GM19023 (cell line): ENCODE measurements at regions not wholly inside any gene's neighbourhood (a gene's known extent, or its start where the extent isn't known, plus 50 kb on each side); places are given as distances from the start of the nearest gene placed in this dataset.

Experiments
- ATAC-seq: cut with Tn5 transposase; IDR thresholded peaks from one replicate; pipeline ENCODE4 v1.9.1; 2021; ENCODE audit warnings: mild to moderate bottlenecking, moderate library complexity; ENCODE audit not compliant: unreplicated experiment

DNA sequence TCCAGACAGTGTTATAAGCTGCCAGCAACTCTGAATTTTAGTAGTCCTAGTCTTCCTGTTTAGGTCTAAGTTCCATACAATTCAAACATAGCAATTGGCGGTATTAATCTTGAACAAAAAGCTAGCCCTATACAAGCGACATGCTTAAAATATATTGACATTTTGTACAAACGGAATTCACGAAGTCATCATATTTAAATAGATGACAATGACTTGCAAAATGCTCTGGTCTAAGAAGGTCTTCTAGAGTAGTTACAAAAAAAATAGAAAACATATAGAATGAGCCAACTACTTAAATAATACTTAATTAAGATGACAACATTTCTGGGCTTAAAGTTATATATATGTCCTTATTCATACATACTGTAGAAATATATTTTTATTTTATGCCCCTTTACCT, 446.6 kb downstream of the ANKRD7 start:
- no peak for ATAC-seq

DNA sequence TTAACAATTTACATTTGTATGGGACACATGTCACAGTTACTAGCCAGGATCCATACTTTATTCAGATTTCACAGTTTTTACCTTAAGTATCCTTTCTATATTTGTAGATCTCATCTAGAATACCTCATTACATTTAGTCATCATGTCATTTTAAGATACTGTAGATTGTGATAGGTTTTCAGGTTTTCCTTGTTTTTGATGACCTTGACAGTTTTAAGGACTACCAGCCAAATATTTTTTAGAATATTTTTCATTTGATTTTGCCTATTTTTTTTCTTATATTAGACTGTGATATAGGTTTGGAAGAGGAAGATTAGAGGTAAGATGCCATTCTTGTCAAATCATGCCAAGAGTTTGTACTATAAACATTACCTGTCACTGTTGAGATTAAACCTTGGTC, 460.3 kb downstream of the ANKRD7 start:
- no peak for ATAC-seq

DNA sequence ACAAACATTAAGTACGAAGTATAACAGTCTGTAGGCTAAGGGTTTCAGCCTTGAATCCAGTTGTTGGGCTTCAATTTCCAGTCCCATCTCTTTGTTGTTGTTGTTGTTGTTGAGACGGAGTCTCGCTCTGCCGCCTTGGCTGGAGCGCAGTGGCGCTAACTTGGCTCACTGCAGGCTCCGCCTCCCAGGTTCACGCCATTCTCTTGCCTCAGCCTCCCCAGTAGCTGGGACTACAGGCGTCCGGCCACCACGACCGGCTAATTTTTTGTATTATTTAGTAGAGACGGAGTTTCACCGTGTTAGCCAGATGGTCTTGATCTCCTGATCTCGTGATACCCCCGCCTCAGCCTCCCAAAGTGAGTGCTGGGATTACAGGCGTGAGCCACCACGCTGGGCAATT, 464.9 kb downstream of the ANKRD7 start:
- ATAC-seq: no peak

DNA sequence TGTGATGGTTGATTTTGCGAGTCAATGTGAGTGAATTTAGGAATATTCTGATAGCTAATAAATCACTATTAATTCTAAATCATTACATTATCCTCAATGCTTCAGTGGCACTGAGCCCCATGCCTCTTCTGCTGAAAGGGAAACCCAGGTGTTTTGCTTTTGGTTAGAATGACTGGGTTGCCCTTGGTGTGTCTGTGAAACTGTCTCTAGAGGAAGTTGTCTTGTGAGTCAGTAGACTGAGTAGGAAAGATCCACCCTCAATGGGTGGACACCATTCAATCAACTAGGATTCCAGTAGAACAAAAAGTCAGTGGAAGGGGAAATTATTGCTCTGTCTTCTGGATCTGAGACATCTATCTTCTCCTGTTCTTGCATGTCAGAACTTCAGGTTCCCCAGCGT, 472.4 kb downstream of the ANKRD7 start:
- no peak for ATAC-seq

DNA sequence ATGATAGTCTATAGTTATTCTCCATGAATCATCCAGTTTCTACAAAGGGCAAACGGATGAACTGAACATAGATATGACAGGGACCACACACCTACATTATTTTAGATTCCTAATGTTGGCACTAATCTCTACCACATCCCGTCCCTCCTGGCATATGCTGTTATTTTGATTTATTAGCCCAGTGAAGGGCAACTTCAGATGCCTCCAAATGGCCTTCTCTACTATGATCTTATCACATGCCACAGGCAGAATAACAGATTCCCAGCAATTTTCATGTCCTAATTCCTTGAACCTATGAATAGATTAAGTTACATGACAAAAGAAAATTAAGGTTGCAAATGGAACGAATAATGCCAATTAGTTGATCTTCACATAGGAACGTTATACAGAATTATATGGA, 474.7 kb downstream of the ANKRD7 start:
- ATAC-seq: no peak

DNA sequence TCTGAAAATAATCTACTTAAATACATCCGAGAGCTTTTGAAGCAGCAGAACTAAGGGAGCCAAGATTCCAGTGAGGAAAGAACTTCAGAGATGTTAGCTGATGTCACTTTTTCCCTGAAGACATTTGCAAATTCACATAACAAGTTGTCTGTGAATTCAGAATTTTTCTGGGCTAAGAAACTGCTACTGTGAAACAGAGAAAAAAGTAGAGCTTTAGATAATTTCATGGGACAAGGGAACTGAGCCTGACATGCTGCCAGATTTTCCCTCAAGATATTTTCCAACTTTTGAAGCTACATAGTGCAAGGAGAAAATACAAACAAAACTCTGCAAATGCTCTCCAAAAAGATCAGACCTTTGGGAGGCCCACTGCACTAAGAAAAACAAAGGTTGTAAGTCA, 484.2 kb downstream of the ANKRD7 start:
- ATAC-seq: no peak

DNA sequence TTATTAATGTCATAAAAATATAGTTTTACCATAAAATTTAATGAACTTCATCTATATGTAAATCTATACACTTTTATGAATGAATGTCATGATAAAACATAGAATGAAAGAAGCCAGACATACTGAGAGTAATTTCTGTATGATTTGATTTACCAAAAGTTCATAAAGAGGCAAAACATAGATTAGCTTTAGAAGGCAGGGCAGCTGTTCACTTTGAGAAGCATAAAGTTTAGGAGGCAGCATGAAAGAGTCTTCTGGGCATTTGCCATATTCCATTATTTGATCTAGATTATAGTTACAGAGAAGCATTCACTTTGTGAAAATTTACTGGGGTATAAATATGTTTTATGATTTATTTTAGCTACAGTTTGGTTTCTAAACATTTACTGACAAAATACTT, 487.2 kb downstream of the ANKRD7 start:
- ATAC-seq: no peak

DNA sequence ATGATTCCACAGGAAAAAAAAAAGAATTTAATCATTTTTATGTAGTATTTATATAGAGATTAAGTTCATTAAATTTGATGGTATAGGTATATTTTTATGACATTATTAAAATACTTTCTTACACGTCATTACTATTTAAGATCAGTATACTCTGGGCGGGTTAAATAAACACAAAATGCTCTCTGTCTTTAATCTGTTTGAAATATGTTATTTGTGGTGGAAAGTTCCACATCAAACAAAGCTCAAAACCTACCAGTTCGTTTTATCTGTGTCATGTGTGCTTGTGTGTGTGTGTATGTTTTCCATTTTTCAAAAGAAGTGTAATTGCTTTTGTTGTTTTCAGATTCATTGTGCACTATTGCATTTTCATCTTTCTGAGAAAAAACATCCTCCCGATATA, 488.5 kb downstream of the ANKRD7 start:
- no peak for ATAC-seq

DNA sequence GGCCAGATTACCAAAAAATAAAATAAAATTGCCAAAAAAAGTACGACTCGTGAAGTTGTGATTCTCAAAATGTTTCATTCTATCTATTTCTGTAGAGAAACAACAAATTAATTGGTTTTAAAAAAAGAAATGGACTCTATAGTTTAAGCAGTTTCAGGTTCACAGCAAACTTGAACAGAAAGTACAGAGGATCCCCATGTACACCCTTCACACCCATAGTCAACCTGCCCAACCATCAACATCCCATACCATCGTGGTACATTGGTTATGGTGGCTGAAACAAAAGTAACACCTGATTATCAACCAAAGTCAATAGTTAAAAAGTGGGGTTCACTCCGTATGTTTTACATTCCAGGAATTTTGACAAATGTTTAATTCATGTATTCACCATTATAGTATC, 496.1 kb downstream of the ANKRD7 start:
- no peak for ATAC-seq

DNA sequence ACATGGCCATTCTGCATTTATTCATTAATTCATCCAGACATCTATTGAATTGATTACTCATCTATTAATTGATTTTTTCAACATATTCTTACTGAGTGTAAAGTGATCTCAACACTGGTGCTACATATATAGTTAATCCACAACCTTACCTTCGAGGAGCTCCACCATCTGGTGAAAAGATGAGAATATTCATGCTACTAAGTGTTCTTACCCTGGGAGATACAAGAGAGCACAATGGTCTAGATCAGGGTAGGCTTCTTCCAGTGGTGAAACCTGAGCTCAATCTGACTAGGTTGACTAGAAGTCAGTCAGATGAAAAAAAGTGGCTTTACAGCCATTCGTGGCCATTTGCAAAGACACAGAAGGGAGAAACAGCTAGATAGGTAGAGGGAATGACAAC, 507.4 kb downstream of the ANKRD7 start:
- no peak for ATAC-seq

DNA sequence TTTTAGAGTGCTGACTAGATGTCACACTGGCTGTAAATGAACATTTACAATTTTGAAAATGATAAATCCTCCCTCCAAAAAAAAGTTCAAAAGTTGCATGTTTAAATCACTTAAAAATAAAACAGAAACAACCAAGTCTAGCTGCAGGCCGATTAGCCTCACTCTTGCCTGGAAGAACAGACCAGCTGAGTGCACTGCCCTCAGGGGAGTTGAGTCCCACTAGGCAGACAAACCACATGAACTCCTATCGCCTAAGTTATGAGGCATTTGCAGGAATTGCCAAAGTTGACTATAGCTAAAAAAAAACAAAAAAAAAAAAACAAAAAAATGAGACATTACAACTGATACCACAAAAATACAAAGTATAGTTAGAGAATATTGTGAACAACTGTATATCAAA, 510.0 kb downstream of the ANKRD7 start:
- ATAC-seq: no peak

DNA sequence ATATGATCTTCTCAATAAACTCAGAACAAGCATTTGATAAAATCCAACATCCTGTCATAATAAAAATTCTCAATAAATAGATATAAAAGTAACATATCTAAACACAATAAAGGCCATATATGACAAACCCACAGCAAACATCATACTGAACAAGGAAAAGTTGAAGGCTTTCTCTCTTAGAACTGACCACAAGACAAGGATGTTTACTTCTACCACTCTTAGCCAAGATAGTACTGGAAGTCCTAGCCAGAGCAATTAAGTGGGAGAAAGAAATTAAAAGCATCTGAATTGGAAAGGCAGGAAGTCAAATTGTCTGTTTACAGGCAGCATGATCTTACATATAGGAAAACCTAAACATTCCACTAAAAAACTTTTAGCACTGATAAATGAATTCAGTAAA, 510.9 kb downstream of the ANKRD7 start:
- no peak for ATAC-seq

DNA sequence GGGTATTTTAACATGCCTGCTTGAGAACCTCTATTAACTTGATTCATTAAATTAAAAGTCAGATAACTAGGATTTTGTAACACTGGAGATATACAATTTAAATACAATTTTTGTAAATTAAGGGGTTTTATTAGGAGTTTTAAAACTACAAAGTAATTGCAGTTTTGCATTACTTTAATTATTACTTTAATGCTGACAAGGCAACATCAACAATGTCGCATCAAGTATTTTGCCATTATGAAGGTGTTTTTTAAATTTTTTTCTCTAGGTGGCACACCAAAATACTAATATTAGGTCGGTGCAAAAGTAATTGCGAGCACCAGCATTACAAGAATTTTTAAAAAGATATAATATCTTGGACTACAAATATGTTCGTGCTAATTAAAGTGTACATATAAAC, 513.4 kb downstream of the ANKRD7 start:
- ATAC-seq: no peak

DNA sequence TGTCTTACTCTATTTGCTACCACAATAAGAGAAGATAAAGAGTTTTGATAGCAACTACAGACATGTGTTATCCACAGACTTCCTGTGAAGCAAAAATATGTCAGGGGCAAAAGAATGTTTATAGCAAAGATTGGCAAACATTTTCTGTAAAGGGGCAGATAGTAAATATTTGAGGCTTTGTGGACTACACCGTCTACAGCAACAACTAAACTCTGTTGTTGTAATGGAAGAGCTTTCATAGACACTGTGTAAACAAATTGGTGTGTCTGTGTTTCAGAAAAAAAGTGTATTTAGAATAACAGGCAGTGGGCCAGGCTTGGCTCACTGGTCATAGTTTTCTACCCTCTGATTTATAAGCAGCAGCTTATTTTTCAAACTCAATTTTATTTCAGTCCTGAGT, 521.4 kb downstream of the ANKRD7 start:
- no peak for ATAC-seq

DNA sequence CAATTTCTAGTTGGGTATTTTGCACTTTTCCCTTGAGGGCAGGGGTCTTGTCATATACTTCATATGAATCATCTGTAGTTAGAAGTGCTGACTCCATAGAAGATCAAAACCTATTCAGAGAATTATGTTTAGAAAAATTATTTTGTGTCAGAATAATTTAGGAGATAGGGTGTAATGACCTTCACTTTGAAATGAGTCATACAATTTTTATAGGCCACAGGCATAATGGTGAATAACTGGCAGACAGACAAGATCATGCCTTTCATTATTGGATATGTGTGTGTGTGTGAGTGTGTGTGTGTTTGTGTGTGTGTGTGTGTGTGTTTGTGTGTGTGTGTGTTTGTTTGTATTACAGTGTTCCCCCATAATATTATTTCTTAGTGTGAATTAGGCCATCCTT, 523.0 kb downstream of the ANKRD7 start:
- ATAC-seq: no peak

DNA sequence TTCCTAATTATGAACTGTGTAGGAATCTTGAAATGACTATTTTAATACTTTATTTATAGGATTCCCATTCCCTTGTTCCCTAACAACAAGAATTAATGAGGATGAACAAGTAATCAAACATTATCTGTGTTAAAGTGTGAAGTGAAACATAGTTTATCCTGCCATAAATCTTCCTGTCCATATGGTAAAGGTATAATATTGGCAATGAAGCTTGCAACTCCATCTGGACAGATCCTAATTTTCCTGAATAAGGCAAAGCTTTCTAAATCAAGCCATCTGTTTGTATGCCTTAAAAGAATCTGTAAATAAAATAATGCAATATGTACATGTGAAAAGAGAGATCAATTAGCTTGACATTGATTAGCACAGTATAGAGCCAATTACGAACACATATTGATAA, 529.0 kb downstream of the ANKRD7 start:
- ATAC-seq: no peak

DNA sequence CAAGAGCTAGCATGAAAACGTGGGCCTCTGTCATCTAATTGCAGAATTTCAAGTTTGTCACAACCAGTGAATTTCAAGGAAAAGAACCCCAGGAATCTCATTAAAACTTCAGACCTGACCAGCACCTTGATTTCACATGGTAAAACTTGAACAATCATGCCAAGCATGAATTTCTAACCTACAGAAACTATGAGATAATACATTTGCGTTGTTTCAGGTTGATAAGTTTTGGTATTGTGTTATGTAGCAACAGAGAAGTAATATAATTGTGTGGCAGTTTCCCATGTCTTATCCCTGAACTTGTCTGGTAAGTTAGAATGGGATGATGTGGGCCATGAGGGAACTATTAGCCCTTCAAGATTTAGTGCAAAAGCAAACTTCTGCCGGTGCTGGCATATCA, 530.1 kb downstream of the ANKRD7 start:
- ATAC-seq: no peak

DNA sequence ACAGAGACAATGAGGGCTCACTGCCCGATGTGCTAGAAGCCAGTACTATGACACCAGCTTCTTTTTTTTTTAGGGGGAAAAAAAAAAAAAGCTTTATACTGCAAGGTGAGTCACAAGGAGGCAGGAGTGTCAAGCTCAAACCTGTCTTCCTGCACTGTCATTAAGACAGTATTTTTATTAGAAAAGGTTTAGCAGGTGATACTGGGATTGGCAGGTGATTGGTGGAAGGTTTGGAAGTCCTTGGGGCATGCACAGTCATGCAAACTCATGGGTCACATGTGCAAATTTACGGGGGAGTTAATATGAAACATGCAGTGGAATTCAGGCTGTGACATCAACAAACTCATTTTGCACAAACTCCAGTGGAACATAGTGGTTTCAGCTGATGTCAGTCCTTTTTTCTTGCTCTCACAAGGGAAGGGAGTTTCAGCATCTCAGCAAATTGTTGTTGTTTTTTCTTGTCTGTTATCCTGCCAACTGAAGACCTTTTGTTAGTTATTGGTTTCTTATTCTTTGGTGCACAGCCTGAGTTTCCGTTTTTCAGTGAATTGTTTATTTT, 530.6 kb downstream of the ANKRD7 start:
- ATAC-seq: no peak

DNA sequence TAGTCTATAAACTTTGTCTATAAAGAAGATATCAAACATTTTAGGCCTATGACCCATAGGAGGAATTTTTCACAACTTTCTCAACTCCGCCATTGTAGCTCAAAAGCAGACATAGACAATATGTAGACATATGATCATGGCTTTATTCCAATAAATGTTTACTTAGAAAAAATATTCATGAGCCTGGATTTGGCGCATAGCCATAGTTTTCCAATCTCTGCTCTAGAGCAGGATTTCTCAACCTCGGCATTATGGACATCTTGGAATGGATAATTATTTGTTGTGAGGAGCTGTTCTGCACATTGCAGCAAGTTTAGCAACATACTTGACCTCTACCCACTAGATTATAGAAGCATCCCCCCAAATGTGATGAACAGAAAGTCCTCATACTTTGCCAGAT, 532.6 kb downstream of the ANKRD7 start:
- no peak for ATAC-seq

DNA sequence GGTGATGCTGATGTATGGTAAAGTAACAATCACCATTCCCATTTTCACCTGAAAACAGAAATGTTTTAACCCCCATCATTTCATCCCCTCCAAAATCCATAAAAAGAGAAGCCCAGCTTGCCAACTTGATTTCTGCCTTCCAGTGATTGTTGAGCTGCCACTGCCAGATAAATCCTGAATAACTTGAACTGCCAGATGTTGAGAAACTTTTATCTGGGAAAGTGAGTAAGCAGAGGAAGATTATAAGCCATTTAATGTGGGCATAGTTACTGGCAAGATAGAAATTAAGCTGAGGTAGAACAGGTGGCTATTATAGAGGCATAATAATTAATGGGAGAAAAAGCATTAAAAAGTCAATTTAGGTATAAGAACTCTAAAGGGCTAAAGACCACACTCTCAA, 534.1 kb downstream of the ANKRD7 start:
- no peak for ATAC-seq

DNA sequence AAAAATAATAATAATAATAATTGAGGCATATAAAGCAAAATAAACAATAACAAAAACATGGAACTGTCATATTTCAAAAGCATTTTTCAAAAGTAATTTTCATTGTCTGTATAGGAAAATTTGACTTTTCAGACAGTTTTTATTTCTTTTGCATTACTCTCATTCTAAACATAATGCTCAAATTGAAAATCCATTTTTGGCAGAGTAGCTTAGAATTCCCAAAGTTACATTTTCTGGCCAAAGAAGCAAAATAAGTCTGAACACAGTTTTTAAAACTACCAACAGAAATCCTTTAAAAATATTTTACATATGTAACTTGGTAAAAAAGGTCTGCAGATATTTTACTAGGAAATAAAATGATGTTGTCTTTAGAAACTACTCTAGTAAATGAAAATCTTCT, 535.4 kb downstream of the ANKRD7 start:
- ATAC-seq: no peak

DNA sequence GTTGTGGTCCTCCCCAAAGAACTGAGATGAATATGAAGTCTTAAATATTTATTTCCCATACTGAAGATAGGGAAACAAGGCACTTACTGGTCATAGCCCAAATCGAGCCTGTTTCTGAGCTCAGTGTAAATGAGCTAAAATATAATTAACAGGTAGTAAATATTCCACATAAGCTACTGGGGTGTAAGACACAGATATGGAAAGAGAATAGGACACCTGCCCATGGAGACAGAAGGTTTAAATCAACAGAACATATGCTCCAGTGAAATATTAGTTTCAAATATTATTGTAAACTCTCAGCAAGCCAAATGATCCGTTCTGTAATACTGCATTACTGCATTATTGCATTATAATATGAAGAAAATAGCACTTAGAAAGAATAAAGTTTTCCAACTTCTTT, 537.9 kb downstream of the ANKRD7 start:
- ATAC-seq: no peak

DNA sequence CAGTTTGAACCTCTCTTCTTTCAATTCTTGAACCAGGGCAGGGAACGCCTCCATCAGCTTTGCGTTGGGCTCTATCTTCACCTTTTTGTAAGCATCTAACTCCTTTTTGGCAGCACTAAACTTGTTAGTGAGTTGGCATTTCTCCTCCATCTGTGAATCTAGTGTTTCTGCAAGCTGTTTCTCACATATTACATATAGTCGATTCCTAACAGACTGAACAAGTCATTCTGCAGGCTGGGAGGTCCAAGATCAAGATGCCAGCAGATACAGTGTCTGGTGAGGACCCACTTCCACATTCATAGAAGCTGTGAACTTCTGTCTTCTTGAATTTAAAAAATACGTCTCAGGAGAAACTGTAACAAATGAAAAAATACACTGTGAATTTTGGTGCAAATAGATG, 539.7 kb downstream of the ANKRD7 start:
- no peak for ATAC-seq

DNA sequence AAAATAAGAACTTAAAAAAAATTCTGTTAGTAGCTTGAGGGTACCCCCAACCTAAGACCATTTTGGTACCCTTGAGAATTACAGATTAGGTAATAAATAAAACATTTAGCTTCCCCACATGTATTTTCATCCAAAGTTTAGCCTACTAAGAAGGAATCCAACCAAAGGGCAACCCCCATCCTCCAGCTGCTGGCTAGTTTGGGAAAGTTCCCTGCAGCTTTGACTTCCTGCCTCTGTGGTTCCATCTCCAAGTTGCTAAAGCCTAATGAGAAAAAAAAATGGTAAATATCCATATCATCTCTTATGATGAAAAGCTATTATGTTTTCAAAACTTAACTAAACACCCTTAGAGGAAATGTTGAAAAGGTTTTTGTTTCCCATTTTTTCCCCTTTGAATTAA, 547.2 kb downstream of the ANKRD7 start:
- ATAC-seq: no peak
